ENCODE measurements at regions not wholly inside any gene's neighbourhood (a gene's known extent, or its start where the extent isn't known, plus 50 kb on each side); places are given as distances from the start of the nearest gene placed in this dataset.
"Not testable (repeated sequence)": the region's sequence is repeated elsewhere in the genome, so short reads cannot be mapped to it uniquely, and the experiment has no call there.

DNA sequence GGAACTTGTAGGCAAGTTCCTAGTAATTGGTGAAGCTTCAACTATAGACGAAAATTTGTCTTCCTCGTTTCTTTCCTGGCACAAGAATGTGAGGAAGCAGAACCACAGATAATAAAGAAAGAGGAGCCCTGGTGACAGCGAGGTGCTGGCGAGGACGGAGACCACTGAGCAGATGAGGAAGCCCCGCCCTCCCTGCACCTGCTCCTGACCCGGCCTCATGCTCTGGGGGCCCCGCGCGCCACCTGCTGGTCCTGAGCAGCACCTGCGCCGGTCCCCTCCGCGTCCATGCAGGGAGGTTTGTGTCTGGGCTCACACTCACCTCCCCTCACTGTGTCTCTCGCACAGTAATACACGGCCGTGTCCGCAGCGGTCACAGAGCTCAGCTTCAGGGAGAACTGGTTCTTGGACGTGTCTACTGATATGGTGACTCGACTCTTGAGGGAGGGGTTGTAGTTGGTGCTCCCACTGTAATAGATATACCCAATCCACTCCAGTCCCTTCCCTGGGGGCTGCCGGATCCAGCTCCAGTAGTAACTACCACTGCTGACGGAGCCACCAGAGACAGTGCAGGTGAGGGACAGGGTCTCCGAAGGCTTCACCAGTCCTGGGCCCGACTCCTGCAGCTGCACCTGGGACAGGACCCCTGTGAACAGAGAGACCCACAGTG is 1112.5 kb downstream of the TMEM121 start:
- H2BK120ac ChIP-seq (replicated peaks; ENCODE audit: low read depth, low read length); H3K23ac ChIP-seq (ENCODE audit: insufficient read length); H3K4me3 ChIP-seq (ENCODE audit: extremely low read depth in 1 of 4, insufficient read depth in 2 of 4, low read depth in 3 of 4, low read length in 4 of 4); H4K20me1 ChIP-seq (replicated peaks in 1 of 2; ENCODE audit: control insufficient read depth in 1 of 2, insufficient read depth in 2 of 2, low read length in 2 of 2); H3K23me2 ChIP-seq (ENCODE audit: low read depth, low read length); H3K18ac ChIP-seq (ENCODE audit: extremely low read depth, low read length); H2BK20ac ChIP-seq (ENCODE audit: low read length); H4K8ac ChIP-seq (ENCODE audit: extremely low read depth, insufficient read depth, low read length); H3K4me1 ChIP-seq (replicated peaks in 1 of 4; ENCODE audit: control insufficient read depth in 3 of 4, insufficient read depth in 4 of 4, low read length in 3 of 4); FAIRE-seq; H3K36me3 ChIP-seq (ENCODE audit: control insufficient read depth in 2 of 4, insufficient read depth in 4 of 4, low read length in 3 of 4); H3K56ac ChIP-seq (replicated peaks; ENCODE audit: insufficient read length, low read depth, low read length); H2BK12ac ChIP-seq (ENCODE audit: low read depth, low read length); H3K27ac ChIP-seq (ENCODE audit: low read depth, low read length); H2AFZ ChIP-seq (ENCODE audit: low read length); H3K79me2 ChIP-seq (ENCODE audit: control insufficient read depth in 1 of 2, insufficient read depth in 2 of 2, low read length in 2 of 2); H3K9ac ChIP-seq (replicated peaks in 1 of 4; ENCODE audit: extremely low read depth in 1 of 4, low read depth in 3 of 4, low read length in 3 of 4); H4K91ac ChIP-seq (replicated peaks; ENCODE audit: insufficient read length, low read length); H3K14ac ChIP-seq (ENCODE audit: insufficient read length); H3K4me2 ChIP-seq (ENCODE audit: insufficient read depth in 1 of 2, low read depth in 2 of 2, low read length in 2 of 2); POLR2A ChIA-PET (ENCODE audit: partially characterized antibody); H3K27me3 ChIP-seq (replicated peaks in 1 of 4; ENCODE audit: control insufficient read depth in 3 of 4, extremely low read depth in 1 of 4, insufficient read depth in 3 of 4, low read length in 3 of 4); H4K5ac ChIP-seq (ENCODE audit: insufficient read length, low read depth, low read length); DNase-seq (ENCODE audit: low read depth in 1 of 2, low spot score in 2 of 2); H2BK5ac ChIP-seq (ENCODE audit: low read depth, low read length); H3K79me1 ChIP-seq (ENCODE audit: low read depth, low read length); H2BK15ac ChIP-seq (ENCODE audit: low read length); H3K4ac ChIP-seq (replicated peaks; ENCODE audit: insufficient read length, low read depth, low read length); H2AK5ac ChIP-seq (ENCODE audit: low read depth, low read length): not testable (repeated sequence)
- CTCF ChIA-PET (ENCODE audit: partially characterized antibody) = interaction anchor here (0.6 to 0.7 kb wide), 2 partner anchors 120 to 138 kb away, joined by 3 to 4 read pairs; no protein-coding TSS in a partner anchor
- peaks cover 39 to 67% of the 10 kb centered on the region in 2 experiments for H3K9me3 ChIP-seq (ENCODE audit: insufficient read depth in 2 of 2, low read depth in 1 of 2, low read length in 1 of 2)
- WGBS, 2 experiments (ENCODE audit: extremely low coverage in 1 of 2, insufficient coverage in 1 of 2, insufficient read length in 1 of 2, insufficient replicate concordance in 2 of 2, low coverage in 1 of 2, low lambda C conversion rate in 2 of 2, missing lambda C conversion rate in 1 of 2) = 79% methylated on average over 3 of the region's 25 CpGs; no CpG with 5 or more reads in 1 of the 2 experiments
- TF ChIP-seq, protein P1, sequence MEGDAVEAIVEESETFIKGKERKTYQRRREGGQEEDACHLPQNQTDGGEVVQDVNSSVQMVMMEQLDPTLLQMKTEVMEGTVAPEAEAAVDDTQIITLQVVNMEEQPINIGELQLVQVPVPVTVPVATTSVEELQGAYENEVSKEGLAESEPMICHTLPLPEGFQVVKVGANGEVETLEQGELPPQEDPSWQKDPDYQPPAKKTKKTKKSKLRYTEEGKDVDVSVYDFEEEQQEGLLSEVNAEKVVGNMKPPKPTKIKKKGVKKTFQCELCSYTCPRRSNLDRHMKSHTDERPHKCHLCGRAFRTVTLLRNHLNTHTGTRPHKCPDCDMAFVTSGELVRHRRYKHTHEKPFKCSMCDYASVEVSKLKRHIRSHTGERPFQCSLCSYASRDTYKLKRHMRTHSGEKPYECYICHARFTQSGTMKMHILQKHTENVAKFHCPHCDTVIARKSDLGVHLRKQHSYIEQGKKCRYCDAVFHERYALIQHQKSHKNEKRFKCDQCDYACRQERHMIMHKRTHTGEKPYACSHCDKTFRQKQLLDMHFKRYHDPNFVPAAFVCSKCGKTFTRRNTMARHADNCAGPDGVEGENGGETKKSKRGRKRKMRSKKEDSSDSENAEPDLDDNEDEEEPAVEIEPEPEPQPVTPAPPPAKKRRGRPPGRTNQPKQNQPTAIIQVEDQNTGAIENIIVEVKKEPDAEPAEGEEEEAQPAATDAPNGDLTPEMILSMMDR (IDR thresholded peaks at IDR 0.05; ENCODE audit: control extremely low read depth in 1 of 3, insufficient read depth in 1 of 3, low read depth in 1 of 3, low read length in 3 of 3) = peak in 2 of 3 experiments; percentile 2 to 19; a peak in 2 of 4 replicates

All from H1 (cell line).